NCI-H187 (cell line): ENCODE measurements at regions not wholly inside any gene's neighbourhood (a gene's known extent, or its start where the extent isn't known, plus 50 kb on each side); places are given as distances from the start of the nearest gene placed in this dataset.
"Not testable (repeated sequence)": the region's sequence is repeated elsewhere in the genome, so short reads cannot be mapped to it uniquely, and the experiment has no call there.

Experiments
- DNase-seq, 2 experiments: peaks; one replicate each; lab custom pipeline; 2025; lab: John Stamatoyannopoulos, UW

DNA sequence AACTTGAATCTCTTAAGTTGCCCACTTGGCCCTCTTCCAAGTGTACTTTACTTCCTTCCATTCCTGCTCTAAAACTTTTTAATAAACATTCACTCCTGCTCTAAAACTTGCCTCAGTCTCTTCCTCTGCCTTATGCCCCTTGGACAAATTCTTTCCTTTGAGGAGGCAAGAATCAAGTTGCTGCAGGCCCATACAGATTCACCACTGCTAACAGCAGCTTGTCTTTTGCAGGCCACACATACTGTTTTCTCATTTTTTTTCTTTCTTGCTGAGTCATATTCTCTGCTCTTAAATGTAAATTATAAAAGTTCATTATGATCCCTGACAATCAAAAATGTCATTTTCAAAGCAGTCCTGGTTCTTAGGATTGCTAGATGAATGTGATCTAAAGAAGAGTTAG lies 1820.8 kb upstream of the FLRT2 start:
- DNase-seq: no peak

DNA sequence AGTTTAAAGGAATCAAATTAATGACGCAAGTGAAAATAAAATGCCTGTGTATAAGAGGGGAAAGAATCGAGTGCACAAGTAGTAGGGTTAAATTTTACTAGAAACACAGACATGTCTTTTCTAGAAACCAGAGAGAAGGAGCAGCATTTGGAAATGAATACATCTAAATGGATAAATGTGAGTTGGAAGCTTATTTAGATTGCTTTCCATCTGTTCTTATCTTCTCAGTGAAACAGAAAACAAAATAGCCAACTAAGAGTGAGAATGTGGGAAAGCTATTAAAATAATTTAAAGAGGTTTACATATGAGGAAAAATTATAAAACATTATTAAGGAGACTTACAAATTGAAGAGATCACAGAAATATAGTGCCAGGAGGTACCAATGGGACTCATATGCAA lies 1818.9 kb upstream of the FLRT2 start:
- no peak for DNase-seq

DNA sequence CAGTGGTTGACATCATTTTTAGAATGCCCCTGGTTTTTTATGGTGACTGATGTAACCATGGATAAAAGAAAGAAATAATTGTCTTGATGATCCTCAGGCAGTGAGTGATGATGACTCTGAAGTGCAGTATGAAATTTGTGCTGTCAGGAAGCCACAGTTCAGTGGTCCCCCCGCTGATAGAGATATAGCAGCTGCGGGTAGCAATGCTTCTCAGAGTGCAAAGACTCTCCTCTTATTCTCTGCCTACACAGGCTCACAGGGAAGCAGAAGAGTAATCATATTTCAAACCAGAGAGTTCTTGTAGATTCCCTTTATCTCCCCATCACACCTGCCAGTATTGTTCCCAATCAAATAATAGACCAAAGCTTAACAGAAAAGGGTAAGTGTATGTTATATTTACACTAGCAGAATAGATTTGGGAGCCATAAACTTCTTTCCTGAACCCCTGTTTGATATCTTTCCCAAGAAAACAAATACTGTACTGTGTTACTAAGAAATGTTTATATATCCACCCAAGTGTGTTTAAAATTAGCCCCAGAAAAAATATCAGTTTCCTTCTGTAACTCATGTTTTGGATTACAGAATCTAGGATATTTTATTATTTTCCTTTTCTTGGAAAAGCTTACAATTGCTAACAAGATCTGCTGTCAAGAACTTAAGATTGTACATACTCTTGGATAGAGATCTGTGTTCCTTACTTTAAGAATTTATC lies 1817.4 kb upstream of the FLRT2 start:
- DNase-seq: no peak

DNA sequence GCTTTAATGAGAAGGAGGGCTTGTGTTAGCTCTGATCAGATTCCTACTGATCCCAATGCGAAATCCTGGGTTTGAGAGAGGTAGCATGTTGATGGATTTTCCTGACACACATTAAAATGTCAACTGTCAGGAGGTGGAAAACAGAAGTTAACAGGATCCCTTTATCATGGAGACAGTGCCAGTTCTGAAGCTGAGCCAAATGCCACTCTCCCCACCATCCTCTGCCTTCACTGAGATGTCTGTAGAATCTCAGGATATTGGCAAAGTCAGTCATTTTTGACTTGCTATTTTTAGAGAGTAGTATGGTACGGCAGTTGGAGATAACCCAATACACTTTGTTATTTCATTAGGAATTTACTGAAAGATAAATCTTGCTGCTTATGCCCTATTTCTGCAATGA lies 1816.2 kb upstream of the FLRT2 start:
- no peak for DNase-seq

DNA sequence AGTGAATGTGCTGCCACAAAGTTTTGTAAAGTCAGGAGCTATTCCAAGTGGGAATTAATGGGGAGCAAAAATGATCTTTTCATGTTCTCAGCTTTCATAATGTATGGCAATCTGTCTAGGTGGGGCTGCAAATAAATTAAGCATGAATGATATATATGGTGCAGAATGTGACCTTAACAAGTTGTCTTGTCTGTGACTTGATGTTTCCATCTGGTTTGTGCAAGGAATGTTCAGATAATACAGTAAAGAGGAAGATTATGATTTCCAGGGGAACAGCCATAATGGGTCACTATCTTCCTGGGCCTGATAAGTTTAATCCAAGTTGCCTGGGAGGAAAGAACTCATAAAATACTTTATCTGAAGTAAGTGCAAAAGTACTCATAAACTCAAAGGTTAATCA lies 1815.8 kb upstream of the FLRT2 start:
- DNase-seq: no peak

DNA sequence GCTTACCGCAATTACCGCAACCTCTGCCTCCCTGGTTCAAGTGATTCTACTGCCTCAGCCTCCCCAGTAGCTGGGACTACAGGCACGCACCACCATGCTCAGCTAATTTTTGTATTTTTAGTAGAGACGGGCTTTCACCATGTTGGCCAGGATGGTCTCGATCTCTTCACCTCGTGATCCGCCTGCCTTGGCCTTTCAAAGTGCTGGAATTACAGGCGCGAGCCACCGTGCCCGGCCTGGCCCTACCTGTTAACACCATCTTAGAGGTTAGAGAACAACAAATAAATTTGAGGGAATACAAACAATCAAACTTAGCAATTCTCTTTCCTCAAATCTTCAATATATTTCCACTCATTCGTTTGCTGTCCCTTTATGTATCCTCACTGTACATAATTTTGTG lies 1810.5 kb upstream of the FLRT2 start:
- not testable (repeated sequence) for DNase-seq

DNA sequence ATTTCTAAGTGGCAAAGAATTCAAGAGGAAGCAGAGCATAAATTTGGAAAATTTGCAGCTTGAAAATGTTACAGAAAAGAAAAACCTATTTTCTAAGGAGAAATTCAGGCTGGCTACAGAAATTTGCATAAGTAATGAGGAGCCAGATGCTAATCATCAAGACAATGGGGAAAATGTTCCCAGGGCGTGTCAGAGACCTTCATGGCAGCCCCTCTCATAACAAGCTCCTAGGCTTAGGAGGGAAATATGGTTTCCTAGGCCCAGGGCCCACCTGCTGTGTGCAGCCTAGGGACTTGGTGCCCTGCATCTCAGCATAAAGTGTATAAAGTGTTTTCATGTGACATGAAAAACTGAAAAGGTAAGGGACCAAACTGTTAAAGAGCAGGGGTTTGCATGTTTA lies 1796.3 kb upstream of the FLRT2 start:
- no peak for DNase-seq

DNA sequence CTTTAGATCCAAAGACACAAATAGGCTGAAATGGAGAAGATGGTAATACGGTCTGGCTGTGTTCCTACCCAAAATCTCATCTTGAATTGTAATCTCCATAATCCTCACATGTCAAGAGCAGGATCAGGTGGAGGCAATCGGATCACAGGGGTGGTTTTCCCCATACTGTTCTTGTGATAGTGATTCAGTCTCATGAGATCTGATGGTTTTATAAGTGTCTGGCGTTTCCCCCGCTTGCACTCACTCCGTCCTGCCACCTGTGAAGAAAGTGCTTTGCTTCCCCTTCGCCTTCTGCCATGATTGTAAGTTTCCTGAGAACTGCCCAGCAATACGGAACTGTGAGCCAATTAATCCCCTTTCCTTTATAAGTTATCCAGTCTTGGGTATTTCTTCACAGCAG lies 1795.5 kb upstream of the FLRT2 start:
- no peak for DNase-seq

DNA sequence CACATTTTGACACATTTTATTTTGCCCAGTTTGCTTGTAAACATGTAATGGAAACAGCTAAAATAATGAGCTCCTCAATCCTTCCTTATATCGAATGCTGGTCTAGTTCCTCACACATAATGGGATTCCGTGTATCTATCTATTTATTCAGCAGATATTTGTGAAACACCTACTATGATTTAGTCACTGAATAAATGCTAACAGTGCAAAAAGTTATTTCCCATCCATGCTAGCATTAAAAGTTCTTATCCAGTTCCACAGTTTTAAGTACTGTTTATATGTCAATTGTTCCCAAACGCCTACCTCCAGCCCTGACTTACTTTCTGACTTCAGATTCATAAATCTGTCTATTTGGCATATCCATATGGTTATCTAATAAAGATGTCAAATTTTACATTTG lies 1788.7 kb upstream of the FLRT2 start:
- no peak for DNase-seq

DNA sequence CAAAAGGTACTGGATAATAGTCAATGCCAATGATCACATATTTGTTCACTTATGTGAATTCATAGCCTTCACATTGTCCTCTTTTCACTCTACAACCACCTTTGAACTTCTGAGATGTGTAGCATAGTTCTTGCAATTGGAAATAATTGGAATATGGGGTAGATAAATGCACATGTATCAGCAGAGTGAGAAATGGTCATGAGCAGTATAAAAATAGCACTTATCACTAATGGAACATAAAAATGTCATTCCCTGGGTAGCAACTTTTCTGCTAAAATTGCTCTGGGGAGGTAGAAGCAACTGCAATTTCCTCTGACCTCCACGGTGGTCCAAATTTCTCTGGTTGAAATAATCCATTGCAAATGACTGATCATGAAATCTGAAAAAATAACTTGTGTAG lies 1785.7 kb upstream of the FLRT2 start:
- no peak for DNase-seq

DNA sequence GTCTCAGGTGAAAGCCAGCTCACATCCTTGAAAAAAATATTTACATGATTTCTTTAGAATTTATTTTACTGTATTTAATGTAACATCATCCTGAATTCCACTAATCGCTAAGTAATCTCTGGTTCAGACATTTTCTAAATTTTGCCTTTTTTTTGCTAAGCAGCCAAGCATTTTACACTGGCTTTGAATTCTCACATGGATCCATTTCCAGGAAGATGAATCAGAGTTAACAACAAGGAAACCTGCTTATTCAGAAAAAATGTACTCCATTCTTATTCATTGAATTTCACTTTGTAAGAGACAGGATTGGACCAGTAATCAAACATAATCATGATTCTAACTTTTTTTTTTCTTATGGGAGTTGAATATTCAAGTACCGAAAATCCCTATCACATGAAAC lies 1785.1 kb upstream of the FLRT2 start:
- DNase-seq: no peak

DNA sequence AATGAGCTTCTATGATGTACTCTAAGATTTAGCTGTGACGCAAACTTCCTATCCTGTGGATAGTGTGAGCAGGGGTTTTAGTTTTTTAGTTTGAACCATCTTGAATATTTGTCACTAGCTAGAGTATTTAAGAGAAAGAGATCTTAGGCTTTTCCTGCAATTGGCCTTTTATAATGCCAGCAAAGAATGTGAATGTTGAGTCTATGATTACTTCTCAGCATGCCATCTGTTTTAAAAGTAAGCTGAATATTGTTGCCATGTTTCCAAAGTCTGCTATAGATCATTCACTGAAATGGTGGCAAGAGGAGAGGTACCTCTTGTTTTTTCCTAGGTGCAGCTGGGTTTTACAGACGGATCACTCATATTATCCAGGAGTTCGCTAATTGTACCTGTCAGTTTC lies 1783.6 kb upstream of the FLRT2 start:
- no peak for DNase-seq

DNA sequence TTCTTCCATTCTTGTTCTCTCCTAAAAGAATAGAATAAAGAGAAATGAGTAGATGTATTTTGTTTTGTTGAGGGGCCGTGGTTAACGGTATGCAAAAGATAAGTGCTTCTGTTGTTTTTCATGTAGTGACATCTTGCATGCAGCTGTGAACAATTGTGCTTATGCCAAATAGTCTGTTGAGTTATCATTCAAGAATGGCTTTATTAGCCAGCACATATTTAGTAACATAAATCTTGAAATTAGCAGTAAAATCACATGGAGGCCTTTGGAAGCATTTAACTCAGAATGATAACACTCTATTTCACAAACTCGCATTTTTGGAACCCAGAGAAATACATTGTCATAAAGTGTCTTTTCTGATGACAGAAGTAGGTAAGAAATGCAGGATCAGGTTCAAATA lies 1772.0 kb upstream of the FLRT2 start:
- no peak for DNase-seq

DNA sequence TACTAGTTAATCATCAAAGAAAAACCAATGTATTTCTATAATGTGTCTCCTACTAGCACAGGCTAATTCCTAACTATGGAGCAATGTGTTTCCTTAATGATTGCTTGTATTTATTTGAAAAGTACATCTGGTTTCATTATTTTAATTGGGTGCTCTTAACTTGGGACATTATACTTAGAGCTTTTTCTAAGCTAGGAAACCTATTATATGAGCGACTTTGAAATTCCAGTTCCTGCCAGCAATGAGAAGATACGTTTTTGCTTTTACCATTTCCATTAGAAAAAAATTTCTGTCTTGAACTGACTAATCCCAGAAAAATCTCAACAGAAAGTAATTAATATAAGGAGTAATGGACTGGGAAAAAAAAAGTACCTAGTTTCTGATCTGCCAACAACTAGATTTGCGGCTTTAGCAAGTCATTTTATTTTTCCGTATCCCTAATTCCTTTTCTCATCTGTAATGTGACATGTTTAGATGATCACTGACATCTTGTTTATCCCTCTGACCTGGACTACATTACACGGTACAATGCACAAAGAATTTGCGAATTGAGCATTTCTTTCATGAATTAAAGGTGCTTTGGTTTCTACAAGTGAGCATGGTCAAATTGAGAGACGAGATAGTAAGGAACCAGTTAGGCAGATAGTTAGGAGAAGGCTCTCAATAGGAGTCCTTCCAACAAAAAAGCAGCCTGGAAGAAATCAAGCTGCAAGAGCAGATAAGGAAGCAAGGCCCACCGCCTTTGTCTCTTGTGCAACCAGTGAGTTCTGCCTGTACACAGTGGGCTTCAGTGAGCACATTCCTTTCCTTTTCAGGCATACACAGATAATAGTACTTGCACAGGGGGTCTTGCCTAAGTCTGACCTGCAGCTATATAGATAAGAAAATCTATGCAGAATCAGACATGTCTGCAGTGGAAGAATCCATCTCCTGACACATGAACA lies 1765.0 kb upstream of the FLRT2 start:
- no peak for DNase-seq

DNA sequence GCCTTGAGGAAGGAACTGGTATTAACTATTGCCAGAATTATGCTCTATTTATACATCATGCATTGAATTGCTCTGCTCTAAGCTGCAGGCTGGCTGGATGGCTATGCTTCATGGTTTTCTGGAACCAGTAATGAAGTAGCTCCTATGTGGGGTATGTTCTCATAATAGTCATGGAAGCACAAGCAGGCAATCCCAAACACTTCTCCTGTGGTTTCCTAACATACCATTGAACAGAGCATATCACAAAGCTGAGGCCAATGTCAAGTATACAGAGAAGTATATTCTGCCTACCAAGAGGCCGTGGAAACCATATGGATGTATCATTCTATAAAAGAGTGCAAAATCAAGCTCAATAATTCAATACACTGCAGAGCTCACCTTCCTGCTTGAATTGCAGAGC lies 1752.4 kb upstream of the FLRT2 start:
- DNase-seq: no peak

DNA sequence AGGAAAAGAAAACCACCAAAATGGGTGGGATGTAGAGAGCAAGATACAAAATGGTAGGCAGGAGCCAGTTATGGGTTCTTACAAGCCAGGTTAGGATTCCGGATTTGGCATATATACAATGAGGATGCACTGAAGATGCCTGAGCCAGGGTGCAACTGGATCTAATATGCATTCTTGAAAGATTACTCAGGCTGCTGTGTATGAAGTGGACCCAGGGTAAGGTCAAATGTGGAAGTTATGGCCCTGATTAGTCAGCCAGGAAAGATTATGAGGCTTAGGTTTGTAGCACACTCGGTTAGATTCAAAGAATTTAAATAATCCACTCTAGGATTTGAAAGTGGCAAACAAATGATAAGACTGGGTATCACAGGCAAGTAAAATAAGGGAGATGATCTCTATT lies 1750.7 kb upstream of the FLRT2 start:
- DNase-seq: no peak

DNA sequence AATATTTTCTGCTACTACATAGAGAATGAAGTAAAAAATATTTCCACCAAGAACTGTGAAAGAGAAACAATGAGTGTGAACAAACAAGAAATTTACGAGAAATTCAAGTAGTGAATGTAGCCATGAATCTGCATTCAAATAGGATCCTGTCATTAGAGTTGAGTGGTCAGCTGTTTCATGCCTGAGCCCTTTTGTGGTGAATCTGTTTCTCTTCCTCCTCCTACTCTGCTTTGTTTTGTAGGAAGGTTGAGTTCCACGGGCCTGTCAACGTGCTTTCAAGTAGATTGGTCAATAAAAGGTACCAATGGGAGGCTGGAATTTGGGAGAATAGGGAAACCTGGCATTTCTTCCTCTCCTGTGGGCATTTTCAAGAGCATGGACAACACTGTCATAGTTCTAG lies 1749.6 kb upstream of the FLRT2 start:
- no peak for DNase-seq

DNA sequence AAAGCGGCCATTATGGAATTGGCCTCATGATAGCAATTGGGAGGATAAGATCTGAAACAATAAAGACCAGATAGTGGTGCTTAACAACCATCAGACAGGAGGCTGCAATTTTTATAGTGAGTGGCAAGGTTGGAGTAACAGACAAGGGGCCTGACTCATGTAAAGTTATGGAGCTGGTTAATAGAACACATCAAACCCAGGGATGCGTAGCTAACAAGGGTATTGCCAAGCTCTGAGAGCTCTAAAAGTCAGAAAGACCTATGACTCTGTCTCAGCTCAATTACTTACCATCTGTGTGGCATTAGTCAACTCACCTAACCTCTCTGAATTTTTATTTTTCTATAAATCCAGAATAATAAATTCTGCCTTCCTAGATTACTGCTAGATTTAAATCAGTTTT lies 1731.5 kb upstream of the FLRT2 start:
- no peak for DNase-seq

DNA sequence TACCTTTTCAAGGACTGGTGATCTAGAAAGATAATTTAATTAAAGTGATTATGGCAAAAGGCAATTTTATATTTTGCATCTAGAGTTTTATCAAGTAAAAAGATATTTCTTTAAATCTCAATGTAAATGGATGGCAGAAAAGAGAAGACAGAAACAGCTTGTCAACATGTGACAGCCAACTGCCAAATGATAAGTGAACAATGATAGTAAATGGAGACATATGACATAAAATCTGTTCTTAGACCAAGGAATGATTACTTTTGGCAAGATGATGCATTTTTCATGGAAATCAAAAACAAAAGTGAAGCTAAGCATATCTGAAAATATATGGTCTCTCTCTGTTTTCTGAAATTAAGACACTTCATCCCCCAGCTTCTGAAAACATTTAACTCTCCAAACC lies 1730.7 kb upstream of the FLRT2 start:
- DNase-seq: no peak

DNA sequence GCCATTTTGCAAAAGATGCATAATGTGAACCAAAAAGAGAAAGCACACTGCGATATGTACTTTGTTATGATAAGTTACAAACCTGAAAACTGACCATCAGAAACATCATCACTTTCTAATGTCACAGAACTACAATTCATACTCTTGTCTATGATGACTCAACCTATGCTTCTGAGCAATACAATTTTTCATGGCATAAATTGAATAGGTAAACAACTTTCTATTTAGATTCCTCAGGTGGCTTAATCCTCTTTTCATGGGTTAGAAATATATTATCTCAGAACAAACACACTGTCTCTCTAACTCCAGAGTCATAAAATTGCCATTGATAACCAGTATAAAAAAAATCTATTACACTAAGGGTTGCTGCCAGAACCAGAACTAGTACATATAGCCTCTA lies 1715.0 kb upstream of the FLRT2 start:
- no peak for DNase-seq

DNA sequence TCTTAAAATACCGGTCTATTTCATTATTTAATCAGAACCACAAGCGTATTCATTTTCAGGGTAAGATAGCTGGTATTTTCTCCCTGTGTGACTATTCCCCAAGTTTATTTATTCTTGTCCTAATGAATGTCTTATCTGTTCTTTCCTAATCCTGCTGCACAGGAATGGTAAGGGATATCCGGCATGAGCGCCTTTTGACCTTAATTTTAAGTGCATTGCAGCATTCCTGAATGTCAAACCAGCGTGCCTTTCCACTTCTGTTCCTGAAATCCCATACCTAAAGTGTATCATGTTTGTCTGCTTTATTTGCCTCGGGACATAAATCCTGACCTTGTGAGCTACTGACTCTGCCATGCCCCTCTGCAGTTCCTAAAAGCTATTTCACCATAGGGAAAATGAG lies 1713.2 kb upstream of the FLRT2 start:
- no peak for DNase-seq

DNA sequence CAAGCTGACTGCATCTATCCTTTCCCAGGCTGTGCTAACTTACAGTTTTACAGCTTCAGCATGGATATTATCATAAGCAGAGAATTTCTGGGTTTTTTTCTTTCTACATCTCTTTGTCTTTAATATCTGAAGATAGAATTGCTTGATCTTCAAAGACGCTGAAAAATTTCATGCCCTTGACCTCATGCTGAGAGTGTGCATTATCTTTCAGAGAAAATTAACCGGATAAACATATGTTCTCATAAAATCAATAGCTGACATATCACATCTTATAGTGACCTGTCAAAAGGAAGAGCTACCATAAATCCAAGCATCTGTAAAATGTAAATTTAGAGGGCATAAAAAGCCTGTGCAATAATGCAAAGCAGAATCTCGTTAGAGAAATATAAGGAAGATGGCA lies 1704.1 kb upstream of the FLRT2 start:
- DNase-seq: no peak

DNA sequence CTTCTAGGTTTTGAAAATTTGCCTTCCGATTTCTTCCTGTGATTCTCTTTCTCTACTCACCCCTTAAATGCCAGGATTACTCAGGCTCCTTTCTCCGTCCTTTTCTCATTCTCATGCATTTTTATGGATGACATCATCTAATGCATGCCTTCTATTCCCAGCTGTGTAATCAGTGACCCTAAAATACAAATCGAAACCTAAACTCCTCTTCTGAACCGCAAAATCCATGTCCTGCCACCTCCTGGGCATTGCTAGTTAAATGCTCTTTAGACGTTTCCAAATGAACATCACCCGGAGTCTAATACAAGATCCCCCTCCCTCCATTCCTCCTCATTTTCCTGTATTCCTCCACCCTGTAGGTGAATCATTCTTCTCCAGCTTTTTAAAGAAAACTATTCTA lies 1703.1 kb upstream of the FLRT2 start:
- no peak for DNase-seq

DNA sequence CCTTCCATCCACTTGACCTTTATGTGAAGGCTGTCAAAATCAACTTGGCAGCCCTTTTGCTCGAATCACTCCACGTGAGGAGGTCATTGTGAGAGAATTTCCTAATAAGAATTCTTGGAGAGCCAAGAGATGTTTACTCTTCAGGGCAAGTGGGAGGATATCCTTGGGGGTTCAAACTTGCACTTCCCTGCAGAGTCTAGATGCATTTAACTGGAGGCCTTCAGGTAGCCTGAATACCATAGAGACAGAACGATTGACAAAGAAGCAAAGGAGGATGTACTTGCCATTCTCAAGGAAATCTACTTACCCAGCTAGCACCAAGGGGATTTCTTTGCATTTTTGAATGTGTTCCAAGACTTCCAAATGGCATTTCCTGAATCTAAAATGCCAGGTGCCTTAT lies 1702.6 kb upstream of the FLRT2 start:
- DNase-seq: no peak
